HEK293T (cell line): ENCODE measurements at regions not wholly inside any gene's neighbourhood (a gene's known extent, or its start where the extent isn't known, plus 50 kb on each side); places are given as distances from the start of the nearest gene placed in this dataset.

Experiments
- CTCF ChIA-PET: fragments of 350-600 bp; formaldehyde crosslinking; extraction: SDS; loops from one replicate; lab custom pipeline; 2021; ENCODE audit warnings: antibody characterized with exemption, inconsistent platforms; lab: Yijun Ruan, JAX
- POLR2A ChIA-PET: fragments of 350-600 bp; formaldehyde crosslinking; extraction: SDS; loops from one replicate; lab custom pipeline; 2020; ENCODE audit warnings: antibody characterized with exemption, inconsistent platforms; lab: Yijun Ruan, JAX
- DNase-seq: peaks from one replicate; pipeline ENCODE4 v3.0.0; 2012; ENCODE audit warnings: mixed read lengths; ENCODE audit errors: extremely low spot score
- ARNT ChIP-seq: fragments of 450-650 bp; IDR thresholded peaks from 2 replicates; pipeline ENCODE4 v1.6.1; 2017; ENCODE audit warnings: mild to moderate bottlenecking
- BHLHE40 ChIP-seq: fragments of 450-650 bp; IDR thresholded peaks from 2 replicates; pipeline ENCODE4 v1.6.1; 2016; ENCODE audit warnings: mild to moderate bottlenecking, moderate library complexity, borderline replicate concordance
- CTBP1 ChIP-seq: fragments of 450-650 bp; IDR thresholded peaks from 2 replicates; pipeline ENCODE4 v1.6.1; 2016; ENCODE audit warnings: borderline replicate concordance
- ELF4 ChIP-seq: fragments of 450-650 bp; IDR thresholded peaks from 2 replicates; pipeline ENCODE4 v1.6.1; 2017; ENCODE audit warnings: antibody characterized with exemption
- FOXA1 ChIP-seq: fragments of 450-650 bp; IDR thresholded peaks from 2 replicates; pipeline ENCODE4 v1.6.1; 2016; ENCODE audit warnings: mild to moderate bottlenecking
- FOXK2 ChIP-seq: fragments of 450-650 bp; IDR thresholded peaks from 2 replicates; pipeline ENCODE4 v1.6.1; 2016; ENCODE audit warnings: mild to moderate bottlenecking
- FOXM1 ChIP-seq: fragments of 450-650 bp; IDR thresholded peaks from 2 replicates; pipeline ENCODE4 v1.6.1; 2017; ENCODE audit warnings: mild to moderate bottlenecking, borderline replicate concordance
- HDGF ChIP-seq: fragments of 450-650 bp; IDR thresholded peaks from 2 replicates; pipeline ENCODE4 v1.6.1; 2017; ENCODE audit warnings: antibody characterized with exemption, borderline replicate concordance
- L3MBTL2 ChIP-seq: fragments of 450-650 bp; conservative IDR thresholded peaks from 2 replicates; pipeline ENCODE4 v1.6.1; 2016; ENCODE audit warnings: mild to moderate bottlenecking
- LEF1 ChIP-seq: fragments of 450-650 bp; IDR thresholded peaks from 2 replicates; pipeline ENCODE4 v1.6.1; 2017; ENCODE audit warnings: mild to moderate bottlenecking, borderline replicate concordance
- NFRKB ChIP-seq: fragments of 450-650 bp; IDR thresholded peaks from 2 replicates; pipeline ENCODE4 v1.6.1; 2016; ENCODE audit warnings: mild to moderate bottlenecking, moderate library complexity
- SP1 ChIP-seq: fragments of 450-650 bp; IDR thresholded peaks from 2 replicates; pipeline ENCODE4 v1.6.1; 2017
- SUZ12 ChIP-seq: fragments of 450-650 bp; IDR thresholded peaks from 2 replicates; pipeline ENCODE4 v1.6.1; 2016; ENCODE audit warnings: mild to moderate bottlenecking
- TARDBP ChIP-seq: fragments of 450-650 bp; IDR thresholded peaks from 2 replicates; pipeline ENCODE4 v1.6.1; 2016
- ZNF384 ChIP-seq: fragments of 450-650 bp; IDR thresholded peaks from 2 replicates; pipeline ENCODE4 v1.6.1; 2016
- TF ChIP-seq, protein P1 (sequence below): fragments of 450-650 bp; IDR thresholded peaks from 2 replicates; pipeline ENCODE4 v1.6.1; 2016

DNA sequence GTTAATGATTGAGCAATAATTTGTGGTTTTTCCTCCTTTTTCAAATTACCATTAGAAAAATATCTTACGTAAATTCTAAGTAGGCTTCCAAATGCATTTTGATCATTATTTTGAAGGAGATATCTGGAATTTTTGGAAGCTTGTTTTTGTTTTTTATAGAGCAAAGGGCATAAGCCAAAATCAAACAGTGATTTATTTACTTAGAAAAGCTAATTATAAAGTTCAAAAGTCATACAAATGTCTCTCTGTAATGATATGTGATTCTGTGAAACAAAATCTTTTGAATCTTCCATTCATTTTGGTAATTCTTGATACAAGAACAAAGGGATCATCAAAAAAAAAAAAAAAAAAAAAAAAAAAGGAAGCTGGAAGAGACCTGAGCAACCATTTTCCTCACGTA is 416.8 kb downstream of the ETNK1 start:
- TF ChIP-seq L3MBTL2 (no peak), SP1 (no peak), ELF4 (no peak), FOXM1 (no peak), FOXA1 (no peak), TARDBP (no peak), LEF1 (no peak), ARNT (no peak), ZNF384 (no peak), CTBP1 (no peak), NFRKB (no peak), HDGF (no peak), SUZ12 (no peak), FOXK2 (no peak), BHLHE40 (no peak)
- TF ChIP-seq, protein P1, sequence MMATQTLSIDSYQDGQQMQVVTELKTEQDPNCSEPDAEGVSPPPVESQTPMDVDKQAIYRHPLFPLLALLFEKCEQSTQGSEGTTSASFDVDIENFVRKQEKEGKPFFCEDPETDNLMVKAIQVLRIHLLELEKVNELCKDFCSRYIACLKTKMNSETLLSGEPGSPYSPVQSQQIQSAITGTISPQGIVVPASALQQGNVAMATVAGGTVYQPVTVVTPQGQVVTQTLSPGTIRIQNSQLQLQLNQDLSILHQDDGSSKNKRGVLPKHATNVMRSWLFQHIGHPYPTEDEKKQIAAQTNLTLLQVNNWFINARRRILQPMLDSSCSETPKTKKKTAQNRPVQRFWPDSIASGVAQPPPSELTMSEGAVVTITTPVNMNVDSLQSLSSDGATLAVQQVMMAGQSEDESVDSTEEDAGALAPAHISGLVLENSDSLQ, result no peak
- DNase-seq, result no peak
- ChIA-PET CTCF (interaction anchor here (0.7 kb wide), 1 partner anchor 954 kb away, joined by 3 read pairs; no protein-coding TSS in a partner anchor), POLR2A (no interaction called here)

DNA sequence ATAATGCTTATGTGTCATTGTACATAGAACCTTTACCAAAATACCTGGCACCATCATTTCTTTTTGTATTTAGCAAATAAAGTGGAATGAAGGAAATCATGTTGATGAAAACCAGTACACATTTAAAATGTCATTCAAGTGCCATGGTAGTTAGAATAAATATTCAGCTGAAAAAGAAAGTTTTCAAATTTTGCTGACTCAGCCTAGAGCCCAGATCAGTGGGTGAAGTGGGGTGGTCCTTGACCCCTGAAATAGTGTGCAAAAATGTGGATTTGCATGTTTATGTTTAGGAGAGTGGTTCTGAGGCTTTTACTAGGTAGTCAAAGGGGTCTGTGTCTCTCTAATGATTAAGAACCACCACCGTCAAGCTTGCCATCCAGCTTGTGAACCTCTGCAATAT is 418.7 kb downstream of the ETNK1 start:
- ChIA-PET POLR2A (no interaction called here), CTCF (no interaction called here)
- no peak for TF ChIP-seq FOXM1
- TF ChIP-seq ELF4, result no peak
- TF ChIP-seq ARNT, result no peak
- TF ChIP-seq SUZ12, result no peak
- TF ChIP-seq BHLHE40, result no peak
- TF ChIP-seq FOXK2, result no peak
- no peak for TF ChIP-seq FOXA1
- DNase-seq, result no peak

DNA sequence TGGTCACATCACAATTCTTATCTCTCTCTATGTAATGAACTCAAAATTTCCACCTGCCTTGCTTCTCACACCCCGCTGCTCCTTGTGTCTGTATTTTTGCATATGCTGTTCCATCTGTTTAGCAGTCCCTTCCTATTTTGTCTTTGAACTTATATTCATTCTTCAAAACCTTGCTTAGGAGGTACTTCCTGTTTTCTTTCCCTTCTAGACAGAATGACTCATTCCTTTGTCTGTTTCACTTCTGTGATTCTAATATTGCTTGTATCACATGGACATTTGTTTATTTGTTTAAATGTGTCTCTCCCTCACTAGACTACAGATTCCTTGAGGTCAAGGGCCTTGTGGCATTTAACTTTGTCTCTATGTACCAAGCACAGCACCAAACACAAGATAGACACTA is 424.2 kb downstream of the ETNK1 start:
- ChIA-PET CTCF (no interaction called here), POLR2A (no interaction called here)
- TF ChIP-seq FOXK2 (no peak), FOXA1 (no peak)
- DNase-seq, result no peak

DNA sequence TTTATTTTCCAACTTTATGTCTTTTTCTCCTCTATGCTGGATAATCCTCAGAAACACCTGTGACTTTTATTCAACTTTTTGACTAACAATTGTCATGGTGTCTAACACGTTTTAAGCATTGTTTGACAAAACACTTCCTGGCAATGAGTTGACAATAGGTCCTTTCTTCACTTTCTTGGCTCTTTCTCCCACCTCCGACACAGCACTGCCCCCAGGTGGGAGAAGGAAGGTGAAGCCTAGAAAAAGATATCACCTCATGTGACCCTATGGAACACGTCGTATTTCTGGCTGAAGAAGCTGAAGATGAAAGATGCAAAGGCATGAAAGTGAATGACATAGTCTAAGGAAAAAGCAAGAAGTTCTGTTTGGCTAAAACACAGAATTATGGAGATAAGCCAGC is 430.0 kb downstream of the ETNK1 start:
- ChIA-PET CTCF (interaction anchor here (0.8 to 1.5 kb wide), 2 partner anchors 61 to 198 kb away, joined by 3 to 7 read pairs; no protein-coding TSS in a partner anchor), POLR2A (no interaction called here)
- DNase-seq, result peak; percentile 33
- TF ChIP-seq, protein P1, result no peak
- TF ChIP-seq FOXK2 (no peak), SUZ12 (no peak), L3MBTL2 (no peak), HDGF (no peak), SP1 (no peak), ELF4 (no peak), ARNT (no peak), ZNF384 (no peak), CTBP1 (no peak)

DNA sequence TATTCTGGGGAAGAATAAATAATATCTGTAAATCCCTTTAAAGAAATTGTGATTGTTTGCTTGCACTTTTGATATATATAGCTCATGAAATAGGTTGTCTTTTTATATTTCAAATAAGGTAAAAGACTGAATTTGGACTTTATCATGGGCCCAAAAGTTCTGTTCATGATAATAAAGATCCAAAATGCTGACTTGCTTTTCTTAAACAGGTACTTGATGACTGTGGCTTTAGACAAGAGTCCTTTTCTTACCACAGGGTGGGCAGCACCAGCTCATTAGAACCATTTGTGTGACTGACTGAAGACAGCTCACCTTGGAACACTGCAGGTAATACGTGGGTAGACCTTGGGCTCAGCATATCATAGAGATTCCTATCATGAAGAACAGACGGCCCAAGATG is 432.6 kb downstream of the ETNK1 start:
- POLR2A ChIA-PET, result no interaction called here

DNA sequence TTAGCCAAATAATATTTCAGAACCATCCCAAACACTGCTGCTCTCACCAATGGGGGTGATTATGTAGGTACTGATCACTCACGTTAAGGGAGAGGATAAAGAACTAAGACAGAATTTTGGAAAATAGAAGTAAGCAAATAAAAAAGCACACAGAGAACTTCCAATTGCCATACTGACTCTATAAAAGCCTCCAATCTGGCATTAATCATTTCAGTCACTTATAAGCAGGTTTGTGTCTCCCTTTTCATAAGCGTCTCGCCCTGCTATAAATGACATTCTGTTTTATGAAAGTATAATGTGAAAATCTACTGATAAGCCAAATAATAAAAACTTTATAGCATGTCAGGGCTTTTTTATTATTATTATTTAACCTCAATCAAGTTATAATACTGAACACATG is 435.2 kb downstream of the ETNK1 start:
- ChIA-PET CTCF (no interaction called here), POLR2A (no interaction called here)
- TF ChIP-seq FOXA1 (no peak), NFRKB (no peak), ARNT (no peak), SP1 (no peak), ZNF384 (no peak), TARDBP (no peak), BHLHE40 (no peak), FOXM1 (no peak), LEF1 (no peak), FOXK2 (no peak), ELF4 (no peak), HDGF (no peak), CTBP1 (no peak), L3MBTL2 (no peak), SUZ12 (no peak)
- TF ChIP-seq, protein P1, result no peak
- no peak for DNase-seq

More for the DNA sequence above, 432.6 kb downstream of the ETNK1 start:
- TF ChIP-seq ELF4 (no peak), L3MBTL2 (no peak), LEF1 (no peak)
- no peak for DNase-seq
- CTCF ChIA-PET, result no interaction called here

DNA sequence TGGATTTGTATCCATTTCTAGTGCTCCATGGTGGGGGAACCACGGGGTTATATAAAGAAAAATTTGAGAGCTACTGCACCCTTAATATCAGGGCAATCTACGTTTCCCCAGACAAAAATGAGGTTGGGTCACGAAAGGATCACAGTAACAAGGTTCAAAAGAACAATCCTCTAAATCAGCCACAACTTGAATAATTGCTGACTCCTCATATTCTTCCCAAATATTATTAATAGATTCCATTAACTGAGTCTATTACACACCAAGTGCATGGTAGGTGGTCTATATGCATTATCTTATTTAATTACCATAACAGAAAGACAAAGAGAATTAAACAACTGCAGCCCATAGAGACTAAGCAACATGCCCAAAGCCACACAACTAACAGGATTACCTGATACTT is 438.2 kb downstream of the ETNK1 start:
- TF ChIP-seq, protein P1, result no peak
- TF ChIP-seq L3MBTL2 (no peak), FOXA1 (no peak), SUZ12 (no peak), BHLHE40 (no peak), FOXM1 (no peak), ZNF384 (no peak), LEF1 (no peak), ELF4 (no peak), NFRKB (no peak)
- ChIA-PET CTCF (no interaction called here), POLR2A (no interaction called here)

More for the DNA sequence above, 438.2 kb downstream of the ETNK1 start:
- no peak for DNase-seq
